OCI-LY1 (cell line): ENCODE measurements at regions not wholly inside any gene's neighbourhood (a gene's known extent, or its start where the extent isn't known, plus 50 kb on each side); places are given as distances from the start of the nearest gene placed in this dataset.

ENCODE experiments used
- EZH2 ChIP-seq: fragments of 200-600 bp; sonication (generic), shearing (Covaris generic); IDR thresholded peaks from 2 replicates; pipeline ENCODE4 v1.8.0; 2017; ENCODE audit warnings: borderline replicate concordance, mixed run types, mild to moderate bottlenecking, antibody characterized with exemption, low read length, moderate library complexity, mixed read lengths
- TF ChIP-seq, protein P1 (sequence below): fragments of 200-600 bp; sonication (generic), shearing (Covaris generic); IDR thresholded peaks from 2 replicates; pipeline ENCODE4 v1.5.1; 2017; ENCODE audit warnings: mild to moderate bottlenecking, antibody characterized with exemption, low read length, moderate library complexity, mixed read lengths

DNA sequence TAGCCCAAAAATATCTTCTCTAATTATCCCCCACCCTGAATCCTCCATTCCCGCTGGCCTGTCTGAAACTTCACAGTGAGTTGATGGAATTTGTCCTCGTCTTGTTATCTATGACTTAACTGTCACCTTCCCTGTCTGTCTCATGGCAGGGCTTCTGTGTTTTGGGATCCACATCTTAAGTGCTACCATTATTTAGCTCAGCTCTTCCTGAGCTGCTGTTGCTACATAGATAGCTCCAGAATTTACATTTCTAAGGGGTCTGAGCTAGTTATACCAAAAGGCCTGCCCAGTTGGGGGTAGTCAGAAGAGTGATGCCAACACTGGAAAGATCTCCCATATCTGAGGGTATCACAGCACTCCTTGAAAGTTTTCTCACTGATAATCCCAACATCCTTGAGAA lies 57.0 kb upstream of the CDKN3 start:
- TF ChIP-seq, protein P1, sequence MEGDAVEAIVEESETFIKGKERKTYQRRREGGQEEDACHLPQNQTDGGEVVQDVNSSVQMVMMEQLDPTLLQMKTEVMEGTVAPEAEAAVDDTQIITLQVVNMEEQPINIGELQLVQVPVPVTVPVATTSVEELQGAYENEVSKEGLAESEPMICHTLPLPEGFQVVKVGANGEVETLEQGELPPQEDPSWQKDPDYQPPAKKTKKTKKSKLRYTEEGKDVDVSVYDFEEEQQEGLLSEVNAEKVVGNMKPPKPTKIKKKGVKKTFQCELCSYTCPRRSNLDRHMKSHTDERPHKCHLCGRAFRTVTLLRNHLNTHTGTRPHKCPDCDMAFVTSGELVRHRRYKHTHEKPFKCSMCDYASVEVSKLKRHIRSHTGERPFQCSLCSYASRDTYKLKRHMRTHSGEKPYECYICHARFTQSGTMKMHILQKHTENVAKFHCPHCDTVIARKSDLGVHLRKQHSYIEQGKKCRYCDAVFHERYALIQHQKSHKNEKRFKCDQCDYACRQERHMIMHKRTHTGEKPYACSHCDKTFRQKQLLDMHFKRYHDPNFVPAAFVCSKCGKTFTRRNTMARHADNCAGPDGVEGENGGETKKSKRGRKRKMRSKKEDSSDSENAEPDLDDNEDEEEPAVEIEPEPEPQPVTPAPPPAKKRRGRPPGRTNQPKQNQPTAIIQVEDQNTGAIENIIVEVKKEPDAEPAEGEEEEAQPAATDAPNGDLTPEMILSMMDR: no peak
- TF ChIP-seq EZH2: no peak
